Endothelial cell of umbilical vein (primary cell): ENCODE measurements at regions not wholly inside any gene's neighbourhood (a gene's known extent, or its start where the extent isn't known, plus 50 kb on each side); places are given as distances from the start of the nearest gene placed in this dataset.

Experiments
- BruUV-seq: library from RNA; stranded (reverse); fragments of 400-500 nt; replicated peaks from 2 replicates; lab custom pipeline; 2021; lab: Mats Ljungman, UMichigan
- CTCF ChIA-PET: fragments of 300-600, 350-600 bp; sonication (Branson Sonifier 250); formaldehyde crosslinking; loops from one replicate; lab custom pipeline; 2021; ENCODE audit warnings: antibody characterized with exemption, inconsistent platforms; lab: Charles Lee
- POLR2A ChIA-PET: fragments of 300-600, 350-600 bp; sonication (Branson Sonifier 250); formaldehyde crosslinking; loops from one replicate; lab custom pipeline; 2021; ENCODE audit warnings: antibody characterized with exemption, inconsistent platforms; lab: Charles Lee
- DNase-seq: peaks from one replicate; pipeline ENCODE4 v3.0.0-alpha.2; 2011; ENCODE audit warnings: low read depth, low spot score
- FAIRE-seq: peaks from 2 replicates; lab custom pipeline; 2011; peaks lifted over from hg19 to GRCh38; lab: Jason Lieb, UNC
- H2AFZ ChIP-seq: 2 replicates; pipeline ENCODE4 v1.6.0; 2012; ENCODE audit warnings: low read depth, low read length, control low read depth, inconsistent platforms
- H3K27ac ChIP-seq: 2 replicates; pipeline ENCODE4 v1.5.1; 2011; ENCODE audit warnings: low read depth, mild to moderate bottlenecking, control low read depth, low read length, moderate library complexity; ENCODE audit not compliant: insufficient read depth
- H3K27me3 ChIP-seq, 2 experiments: 2 replicates each; pipeline versions ENCODE4 v1.6.0 to v1.6.1; 2011; ENCODE audit warnings: low read length in 2 of 2, mixed read lengths in 1 of 2; ENCODE audit not compliant: control insufficient read depth in 2 of 2, insufficient read depth in 2 of 2
- H3K36me3 ChIP-seq, 2 experiments: 2 replicates in 1 of 2; 3 replicates in 1 of 2; pipeline ENCODE4 v1.5.1; 2011; ENCODE audit warnings: low read length in 2 of 2, mild to moderate bottlenecking in 1 of 2, moderate library complexity in 1 of 2; ENCODE audit not compliant: control insufficient read depth in 2 of 2, insufficient read depth in 2 of 2; ENCODE audit errors: extremely low read depth in 1 of 2
- H3K4me1 ChIP-seq: 3 replicates; pipeline ENCODE4 v1.5.1; 2011; ENCODE audit warnings: mild to moderate bottlenecking, low read length; ENCODE audit not compliant: control insufficient read depth, insufficient read depth; ENCODE audit errors: extremely low read depth
- H3K4me2 ChIP-seq: 2 replicates; pipeline ENCODE4 v1.6.1; 2011; ENCODE audit warnings: low read length, control low read depth, mixed read lengths; ENCODE audit not compliant: insufficient read depth
- H3K4me3 ChIP-seq, 3 experiments: fragments of 200-600 bp in 1 of 3; sonication (generic), shearing (Covaris generic) in 1 of 3; replicated peaks in 1 of 3; 2 replicates each; pipeline ENCODE4 v1.5.1; 2011 to 2016; ENCODE audit warnings: control low read depth in 3 of 3, low read length in 3 of 3, mild to moderate bottlenecking in 2 of 3, inconsistent platforms in 1 of 3, low read depth in 1 of 3, moderate library complexity in 1 of 3; ENCODE audit not compliant: insufficient read depth in 1 of 3
- H3K79me2 ChIP-seq: 2 replicates; pipeline ENCODE4 v1.6.0; 2012; ENCODE audit warnings: low read length, inconsistent platforms; ENCODE audit not compliant: control insufficient read depth, insufficient read depth
- H3K9ac ChIP-seq: replicated peaks from 2 replicates; pipeline ENCODE3; 2011; ENCODE audit warnings: low read length, control low read depth; ENCODE audit not compliant: insufficient read depth; ENCODE audit errors: extremely low read depth
- H3K9me1 ChIP-seq: replicated peaks from 3 replicates; pipeline ENCODE4 v1.6.0; 2011; ENCODE audit warnings: mild to moderate bottlenecking, low read length; ENCODE audit not compliant: control insufficient read depth, insufficient read depth; ENCODE audit errors: extremely low read depth
- H3K9me3 ChIP-seq: replicated peaks from 2 replicates; pipeline ENCODE4 v1.5.1; 2012; ENCODE audit warnings: low read length, inconsistent platforms; ENCODE audit not compliant: control insufficient read depth, insufficient read depth
- H4K20me1 ChIP-seq: replicated peaks from 2 replicates; pipeline ENCODE3; 2011; ENCODE audit warnings: mild to moderate bottlenecking, low read length; ENCODE audit not compliant: control insufficient read depth, insufficient read depth; ENCODE audit errors: extremely low read depth
- CTCF ChIP-seq, 2 donors: IDR thresholded peaks; 1 replicate in 1 of 2; 2 replicates in 1 of 2; pipeline ENCODE4 v1.5.1; 2011; ENCODE audit warnings: low read length in 2 of 2, mild to moderate bottlenecking in 2 of 2, moderate library complexity in 2 of 2, control low read depth in 1 of 2, inconsistent platforms in 1 of 2, low read depth in 1 of 2; ENCODE audit not compliant: insufficient read depth in 1 of 2; ENCODE audit errors: extremely low read depth in 1 of 2
- EZH2 ChIP-seq: IDR thresholded peaks from 2 replicates; pipeline ENCODE4 v1.6.1; 2012; ENCODE audit warnings: borderline replicate concordance, low read depth, mild to moderate bottlenecking, moderate library complexity, low read length, inconsistent platforms; ENCODE audit not compliant: severe bottlenecking
- FOS ChIP-seq: IDR thresholded peaks from 2 replicates; pipeline ENCODE4 v1.6.1; 2011; ENCODE audit warnings: mild to moderate bottlenecking, low read length, moderate library complexity, borderline replicate concordance; ENCODE audit not compliant: insufficient read depth
- GATA2 ChIP-seq: IDR thresholded peaks from 2 replicates; pipeline ENCODE4 v1.7.0; 2011; ENCODE audit warnings: low read depth, mild to moderate bottlenecking, moderate library complexity, mixed read lengths, low read length; ENCODE audit not compliant: insufficient read length, insufficient read depth
- JUN ChIP-seq: IDR thresholded peaks from 2 replicates; pipeline ENCODE4 v1.6.1; 2011; ENCODE audit warnings: borderline replicate concordance, low read depth; ENCODE audit not compliant: insufficient read length, insufficient read depth
- MAX ChIP-seq: IDR thresholded peaks from 2 replicates; pipeline ENCODE4 v1.6.1; 2011; ENCODE audit not compliant: insufficient read depth, insufficient read length
- MYC ChIP-seq: IDR thresholded peaks from one replicate; pipeline ENCODE4 v1.6.1; 2011; ENCODE audit warnings: mild to moderate bottlenecking, low read depth, low read length
- POLR2A ChIP-seq: IDR thresholded peaks from 2 replicates; pipeline ENCODE4 v1.6.1; 2012; ENCODE audit warnings: low read depth, mild to moderate bottlenecking, control low read depth, low read length
- POLR2AphosphoS5 ChIP-seq: IDR thresholded peaks from 2 replicates; pipeline ENCODE4 v1.6.1; 2012; ENCODE audit warnings: low read depth, mild to moderate bottlenecking, control low read depth, low read length, moderate library complexity; ENCODE audit not compliant: insufficient read depth
- dilution Hi-C: fragments of 300-500 bp; cut with MboI; formaldehyde crosslinking; loops from one replicate; pipeline ENCODE4 v1.15.0; 2019; ENCODE audit warnings: low sequenced_read_pairs; ENCODE audit not compliant: extremely low pct_ligation_motif_present
- intact Hi-C: fragments of 100-400 bp; cut with micrococcal nuclease; formaldehyde crosslinking; loops from one replicate; pipeline ENCODE4 v1.10.0; 2022

GRCh38 chr4:137043184-137043583, 489.1 kb downstream of the PCDH18 start:
- FAIRE-seq (no peak), DNase-seq (no peak)
- Histone ChIP-seq H2AFZ (no peak overlapping the region), H3K27me3 (no peaks in the 10 kb centered on the region), H3K79me2 (no peaks in the 10 kb centered on the region), H3K27ac (no peak overlapping the region), H3K4me3 (no peak overlapping the region), H3K9me1 (no peaks in the 10 kb centered on the region), H3K36me3 (no peaks in the 10 kb centered on the region), H4K20me1 (no peaks in the 10 kb centered on the region), H3K9ac (no peak overlapping the region), H3K4me2 (no peak overlapping the region), H3K4me1 (no peaks in the 10 kb centered on the region), H3K9me3 (no peaks in the 10 kb centered on the region)
- no TSS peak for BruUV-seq
- intact Hi-C loops (no loop called here), dilution Hi-C loops (no loop called here)
- CTCF ChIA-PET, result no interaction called here
- POLR2A ChIA-PET, result no interaction called here
- TF ChIP-seq GATA2, result no peak
- TF ChIP-seq MAX, result no peak
- no peak for TF ChIP-seq POLR2AphosphoS5
- no peak for TF ChIP-seq EZH2
- no peak for TF ChIP-seq FOS
- no peak for TF ChIP-seq POLR2A
- TF ChIP-seq CTCF (IDR thresholded peaks at IDR 0.05; ENCODE audit: extremely low read depth in 1 of 2, insufficient read depth in 1 of 2, low read depth in 1 of 2, low read length in 2 of 2), result no peak
- TF ChIP-seq MYC, result no peak
- TF ChIP-seq JUN, result no peak
